ENCODE measurements at regions not wholly inside any gene's neighbourhood (a gene's known extent, or its start where the extent isn't known, plus 50 kb on each side); places are given as distances from the start of the nearest gene placed in this dataset.
"Not testable (repeated sequence)": the region's sequence is repeated elsewhere in the genome, so short reads cannot be mapped to it uniquely, and the experiment has no call there.

DNA sequence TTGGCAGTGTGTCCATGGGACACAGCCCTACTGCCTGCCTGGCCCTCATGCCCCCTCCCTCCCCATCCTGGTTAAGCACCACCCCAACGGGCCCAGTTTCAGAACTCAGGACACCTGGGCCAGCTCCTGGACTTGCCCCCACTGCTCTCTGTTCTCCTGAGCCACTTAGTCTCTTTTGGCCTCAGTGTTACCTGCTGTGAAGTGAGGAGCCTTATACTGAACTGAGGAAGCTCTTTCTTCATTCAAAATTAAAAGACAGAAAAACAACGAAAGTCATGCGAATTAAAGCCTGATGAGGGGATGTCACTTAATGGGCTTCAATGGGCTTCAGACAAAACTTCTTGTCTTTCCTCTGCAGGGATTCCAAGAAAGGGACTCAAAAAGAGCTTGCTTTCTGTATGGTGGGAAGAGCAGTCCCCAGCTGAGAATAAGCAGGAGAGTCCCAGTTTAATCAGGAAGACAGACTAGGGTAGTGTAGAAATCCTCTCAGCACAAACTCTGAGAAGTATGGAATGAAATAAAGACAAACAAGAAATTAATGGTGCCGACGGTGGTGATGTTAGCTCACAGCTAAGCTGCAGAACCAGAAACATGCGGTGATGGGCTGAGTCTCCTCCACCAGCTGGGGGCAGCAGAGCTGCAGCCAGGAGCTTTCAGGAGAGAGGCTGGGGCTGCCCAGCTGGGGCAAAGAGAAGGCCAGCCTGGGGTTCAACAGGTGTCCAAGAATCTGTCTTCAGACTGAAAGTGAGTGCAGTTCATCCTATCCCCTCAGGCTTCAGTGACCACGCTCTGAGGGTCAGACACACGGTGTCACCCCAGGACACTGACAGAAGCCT lies 101.0 kb downstream of the GGTLC2 start:
- peak in 1 of 2 donors; percentile 53 for ATAC-seq

DNA sequence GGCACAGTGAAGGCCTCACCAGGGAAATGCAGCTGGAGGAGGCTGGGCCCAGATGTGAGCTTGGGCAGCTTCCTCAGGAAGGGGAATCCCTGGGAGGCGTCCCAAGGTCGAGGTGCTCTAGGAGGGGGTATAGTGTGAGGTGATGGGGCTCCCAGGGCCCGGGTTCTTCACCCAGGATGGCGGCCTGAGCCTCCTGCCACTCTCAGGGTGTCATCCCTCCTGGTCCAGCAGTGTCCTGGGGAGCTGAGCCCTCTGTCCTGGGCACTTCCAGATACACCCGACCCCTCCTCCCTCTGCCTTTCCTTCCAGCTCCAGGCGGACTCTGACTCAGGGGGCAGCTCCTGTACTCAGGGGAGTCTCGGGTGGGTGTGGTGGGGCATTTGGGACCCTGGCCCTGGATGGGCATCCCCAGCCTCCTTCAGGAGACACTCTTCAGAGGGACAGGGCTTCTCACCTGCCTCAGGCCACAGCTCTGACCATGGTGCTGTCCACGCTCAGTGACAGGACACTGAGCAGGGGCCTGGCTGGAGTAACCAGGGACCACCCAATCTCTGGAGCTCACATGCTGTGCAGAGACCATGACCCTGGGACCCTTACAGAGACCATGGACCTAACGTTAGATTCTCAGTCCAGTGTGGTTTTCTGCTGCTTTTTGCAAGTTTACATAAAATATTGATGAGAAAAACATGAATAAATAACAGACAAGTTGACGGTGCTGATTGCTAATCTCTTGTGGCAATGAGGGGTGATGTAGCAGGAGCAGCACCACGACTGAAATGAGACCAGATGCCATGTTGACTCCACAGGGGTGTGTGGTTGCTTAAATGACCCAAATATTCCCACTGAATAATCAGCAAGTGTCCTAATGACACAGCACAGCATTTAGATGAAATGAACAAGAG lies 101.9 kb downstream of the GGTLC2 start:
- no peak for ATAC-seq

DNA sequence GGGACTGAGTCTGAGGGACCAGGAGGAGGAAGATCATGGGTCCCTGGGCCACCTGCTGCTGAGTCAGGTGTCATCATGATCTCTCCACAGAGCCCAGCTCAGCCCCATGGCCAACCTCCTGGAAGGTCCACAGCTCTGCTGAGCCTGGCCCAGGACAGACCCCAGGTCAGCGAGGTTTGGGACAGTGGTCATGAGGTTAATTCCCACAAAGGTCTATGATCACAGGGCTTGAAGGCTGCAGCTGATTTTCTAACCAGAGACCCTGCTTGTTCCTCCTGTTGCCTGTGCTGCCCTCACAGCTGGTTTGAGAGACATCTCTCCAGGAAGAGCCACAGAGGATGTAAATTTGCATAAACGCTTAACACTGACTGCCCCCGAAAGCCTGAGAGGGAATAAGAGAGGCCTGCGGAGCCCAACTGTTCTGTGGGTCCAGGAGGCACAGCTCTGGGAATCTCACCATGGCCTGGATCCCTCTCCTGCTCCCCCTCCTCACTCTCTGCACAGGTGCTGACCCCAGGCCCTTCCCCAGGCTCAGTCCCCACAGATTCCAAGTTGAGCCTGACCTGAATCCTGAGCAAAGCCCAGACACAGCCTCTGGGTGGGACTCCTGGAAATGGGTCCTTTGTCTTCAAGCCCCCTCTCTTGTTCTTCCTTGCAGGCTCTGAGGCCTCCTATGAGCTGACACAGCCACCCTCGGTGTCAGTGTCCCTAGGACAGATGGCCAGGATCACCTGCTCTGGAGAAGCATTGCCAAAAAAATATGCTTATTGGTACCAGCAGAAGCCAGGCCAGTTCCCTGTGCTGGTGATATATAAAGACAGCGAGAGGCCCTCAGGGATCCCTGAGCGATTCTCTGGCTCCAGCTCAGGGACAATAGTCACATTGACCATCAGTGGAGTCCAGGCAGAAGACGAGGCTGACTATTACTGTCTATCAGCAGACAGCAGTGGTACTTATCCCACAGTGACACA lies 102.8 kb downstream of the GGTLC2 start:
- ATAC-seq = no peak

DNA sequence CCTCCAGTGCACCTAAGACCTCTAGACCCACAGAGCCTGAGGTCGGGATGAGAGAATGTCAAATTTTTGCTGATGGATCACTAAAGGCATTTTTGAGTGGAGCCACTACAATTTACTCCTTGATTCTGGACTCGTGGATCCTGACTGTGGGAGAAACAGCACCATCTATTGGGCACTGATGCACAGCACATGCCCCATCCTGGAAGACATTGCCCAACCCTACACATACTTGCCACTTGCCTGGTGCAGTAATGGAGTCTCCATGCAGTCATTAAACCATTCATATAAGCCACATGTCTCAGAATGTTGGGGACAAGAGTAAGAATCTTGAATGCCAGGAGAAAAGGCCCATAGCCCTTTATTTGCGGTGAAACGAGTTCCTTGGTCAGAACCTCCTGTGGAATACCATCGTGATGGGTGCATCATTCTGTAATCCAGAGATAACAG lies 103.9 kb downstream of the GGTLC2 start:
- peak; percentile 53 to 58 for ATAC-seq

DNA sequence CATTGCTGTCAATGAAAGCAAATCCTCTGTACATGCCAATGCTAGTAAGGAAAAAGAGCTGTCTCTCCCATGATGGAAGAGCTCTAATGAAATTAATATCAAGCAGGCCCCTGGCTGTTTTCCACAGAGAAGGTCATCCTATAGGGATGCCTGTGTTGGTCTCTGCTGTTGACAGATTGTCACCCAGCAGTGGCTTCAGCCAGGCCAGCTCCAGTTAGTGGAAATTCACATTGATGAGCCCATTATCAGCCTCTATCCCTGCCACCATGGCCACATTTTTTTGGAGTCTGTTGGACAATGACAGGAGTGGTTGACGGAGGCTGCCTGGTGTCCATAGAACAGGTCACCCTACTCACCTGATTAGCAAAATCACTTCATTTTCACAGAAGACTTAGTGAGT lies 104.3 kb downstream of the GGTLC2 start:
- ATAC-seq = no peak

DNA sequence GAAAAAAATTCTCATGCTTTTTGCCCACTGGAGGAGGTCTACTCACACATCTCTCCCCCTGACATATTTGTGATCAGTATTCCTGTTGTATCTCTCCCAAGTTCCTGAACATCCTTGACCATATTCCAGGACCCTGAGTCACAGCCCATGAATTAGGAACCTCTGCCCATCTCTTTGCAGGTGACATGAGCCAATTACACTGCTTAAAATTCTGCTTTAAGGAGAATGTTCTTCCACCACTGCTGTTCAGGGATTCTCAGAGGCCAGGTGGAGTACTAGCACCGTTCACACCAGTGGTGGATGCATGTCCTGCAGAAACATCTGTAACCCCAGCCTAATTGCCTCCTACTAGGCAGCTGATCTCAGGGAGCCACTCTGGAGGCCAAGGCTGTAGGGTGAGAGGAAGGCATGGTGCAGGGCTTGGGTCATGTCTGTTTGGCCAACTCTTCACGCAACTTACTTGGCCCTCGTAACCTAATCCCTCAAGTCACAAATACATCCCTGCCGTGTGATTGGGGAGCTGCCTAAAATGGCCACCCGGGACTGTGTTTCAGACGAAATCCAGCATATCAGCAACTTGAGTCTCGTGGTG lies 104.8 kb downstream of the GGTLC2 start:
- ATAC-seq = no peak

DNA sequence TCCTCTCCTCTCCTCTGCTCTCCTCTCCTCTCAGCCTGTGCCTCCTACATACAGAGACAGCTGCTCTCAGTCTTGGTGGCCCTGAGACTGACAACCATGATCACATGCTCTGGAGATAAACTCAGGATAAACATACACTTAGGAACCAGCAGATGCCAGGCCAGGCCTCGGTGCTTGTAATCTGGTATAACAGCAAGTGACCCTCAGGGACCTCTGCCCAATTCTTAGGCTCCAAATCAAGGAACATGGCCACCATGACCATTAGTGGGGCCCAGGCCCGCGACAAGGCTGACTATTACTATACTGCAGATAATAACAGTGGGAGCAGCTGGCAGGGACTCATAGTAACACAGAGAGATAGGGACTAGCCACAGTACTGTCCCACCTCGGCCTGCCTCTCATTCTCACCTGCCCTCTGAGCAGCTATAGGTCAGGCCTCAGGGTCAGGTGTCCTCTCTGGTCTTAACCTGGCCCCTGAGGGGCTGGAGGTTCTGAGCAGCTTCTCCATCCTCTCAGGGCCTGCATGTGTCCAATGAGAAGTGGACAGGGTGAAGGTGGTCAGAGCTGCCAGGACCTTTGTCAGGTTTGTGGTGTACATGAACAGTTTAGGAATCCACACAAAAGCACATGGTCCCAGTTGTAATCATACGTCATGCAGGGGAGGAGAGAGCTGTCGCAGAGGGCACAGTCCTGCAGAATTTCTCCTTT lies 106.1 kb downstream of the GGTLC2 start:
- no peak for ATAC-seq

DNA sequence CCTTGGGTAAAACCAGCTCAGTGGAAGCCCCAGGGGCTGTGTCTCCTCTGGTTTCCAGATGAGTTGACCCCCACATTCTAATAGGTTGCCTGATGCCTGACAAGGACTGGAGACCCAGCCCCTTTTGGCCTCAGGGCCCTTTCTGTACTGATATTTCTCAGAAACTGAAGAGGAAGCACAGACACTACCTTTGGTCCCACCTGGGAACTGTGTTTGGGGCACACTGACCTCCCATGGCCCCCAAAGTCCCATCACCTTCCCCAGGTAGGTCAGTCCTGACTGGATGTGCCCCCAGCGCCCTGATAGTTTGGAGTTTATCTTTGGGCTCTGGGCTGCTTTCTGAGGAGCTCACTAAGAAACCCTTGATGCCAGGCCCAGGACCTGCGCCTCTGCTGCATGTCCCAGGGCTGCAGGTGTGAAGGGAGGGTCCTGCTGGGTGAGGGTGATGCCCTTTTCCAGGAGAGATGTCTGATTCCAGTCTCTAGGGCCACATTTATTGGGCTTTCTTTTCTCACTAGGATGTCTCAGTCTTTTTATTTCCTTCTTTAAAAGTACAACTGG lies 106.7 kb downstream of the GGTLC2 start:
- ATAC-seq = no peak

DNA sequence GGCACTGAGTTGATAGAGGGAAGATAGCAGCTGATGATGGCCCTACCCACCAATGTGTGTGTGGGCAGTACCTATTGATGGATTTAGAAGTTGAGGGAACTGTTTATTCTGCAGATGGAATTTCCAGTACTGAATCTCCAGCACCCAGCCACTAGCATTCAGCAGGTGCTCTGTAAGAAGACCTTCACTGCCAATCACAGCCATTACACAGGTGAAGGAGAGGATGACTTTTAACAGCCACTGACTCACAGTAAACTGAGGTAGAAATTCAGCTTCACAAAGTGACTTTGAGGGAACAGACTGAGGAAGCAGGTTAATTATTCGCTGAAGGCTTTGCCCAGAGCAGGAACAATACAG lies 107.8 kb downstream of the GGTLC2 start:
- ATAC-seq = no peak

DNA sequence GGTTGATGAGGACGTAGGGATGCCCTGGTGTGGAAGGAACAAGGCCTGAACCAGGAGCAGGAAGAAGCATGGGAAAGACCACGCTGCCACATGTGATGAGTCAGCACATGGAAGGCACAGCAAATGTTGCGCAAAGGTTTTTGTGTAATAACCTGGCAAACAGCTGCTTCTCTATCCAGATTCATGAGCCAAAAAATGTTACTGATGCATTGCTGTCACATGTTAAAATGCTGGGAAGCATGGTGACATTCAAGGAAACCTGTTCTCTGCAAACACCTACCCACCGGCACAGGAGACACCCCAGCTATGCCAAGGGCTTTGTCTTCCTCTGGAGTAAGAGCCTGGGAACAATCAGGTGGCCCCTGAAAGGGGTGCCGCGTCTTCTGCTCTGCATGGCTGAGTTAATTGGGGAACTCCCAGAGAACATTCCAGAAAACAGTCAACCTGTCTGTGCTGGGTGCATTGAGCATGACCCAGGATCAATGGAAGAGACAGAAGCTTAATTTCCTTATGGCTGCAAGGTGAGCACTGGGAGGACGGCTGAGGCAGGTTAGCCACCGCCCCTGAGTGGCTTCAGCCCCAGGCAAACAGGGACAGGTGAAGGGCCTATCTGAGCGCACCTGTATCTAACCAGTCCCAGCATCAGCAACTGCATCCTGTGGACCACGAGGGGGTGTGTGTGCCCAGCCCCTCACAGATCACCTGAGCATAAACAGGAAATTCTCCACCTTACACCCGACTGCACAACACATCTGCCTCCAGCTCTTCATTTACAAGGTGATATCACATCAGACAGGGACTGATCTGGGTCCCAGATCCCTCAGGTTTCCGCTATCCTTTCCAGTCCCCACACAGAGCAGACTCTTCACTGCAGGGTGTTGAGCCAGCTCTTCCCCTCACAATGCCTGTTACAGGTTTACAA lies 108.4 kb downstream of the GGTLC2 start:
- ATAC-seq = peak in 1 of 2 donors; percentile 25

DNA sequence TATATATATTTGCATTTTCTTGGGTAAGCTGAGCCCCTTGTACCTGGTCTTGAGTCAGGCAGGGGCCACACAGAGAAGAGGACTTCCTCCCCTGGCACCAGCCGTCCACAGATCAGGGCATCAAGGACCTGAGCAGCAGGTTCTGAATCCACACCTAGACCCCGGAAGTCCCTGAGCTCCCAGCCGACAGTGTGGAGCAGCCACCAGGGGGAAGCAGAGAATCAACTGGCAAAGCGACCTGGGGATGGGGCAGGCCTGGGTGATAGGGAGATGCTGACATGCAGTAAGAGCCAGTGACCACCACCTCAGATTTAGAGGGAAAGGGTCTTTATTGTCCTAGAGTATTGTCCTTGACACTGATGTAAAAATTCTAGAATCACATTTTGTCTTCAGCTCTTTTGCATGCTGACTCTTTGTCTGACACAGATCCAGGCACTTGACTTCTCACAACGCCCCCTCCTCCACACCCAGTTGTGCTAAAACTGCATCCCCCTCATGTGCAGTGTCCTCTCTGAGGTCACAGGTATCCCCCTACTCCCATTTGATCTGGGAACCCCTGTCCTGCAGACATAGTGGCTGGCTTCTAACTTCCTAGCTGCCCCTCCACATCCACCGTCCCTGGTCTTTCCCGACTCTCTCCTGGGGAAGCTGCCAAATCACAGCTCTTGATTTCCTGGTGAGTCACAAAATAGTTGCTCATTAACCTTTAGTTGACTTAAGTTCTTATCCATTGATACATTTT lies 109.3 kb downstream of the GGTLC2 start:
- ATAC-seq = peak; percentile 95 to 96

DNA sequence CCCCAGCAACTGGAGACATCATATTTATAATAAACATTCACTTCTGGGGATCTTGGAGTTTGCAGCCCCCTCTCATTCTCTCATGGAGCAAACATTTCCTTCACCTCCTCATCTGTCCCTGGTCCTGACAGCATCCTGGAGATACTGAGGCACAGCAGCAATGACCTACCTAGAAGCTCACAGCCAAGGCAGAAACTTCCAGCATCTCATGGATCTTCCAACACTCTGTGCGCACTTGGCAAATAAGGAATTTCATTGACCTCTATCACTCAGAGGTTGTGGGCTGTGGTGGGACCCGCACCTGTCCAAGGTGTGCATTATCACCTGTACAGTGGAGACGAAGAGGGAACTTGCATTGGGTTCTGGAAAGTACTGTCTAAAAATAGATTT lies 109.8 kb downstream of the GGTLC2 start:
- ATAC-seq = no peak

DNA sequence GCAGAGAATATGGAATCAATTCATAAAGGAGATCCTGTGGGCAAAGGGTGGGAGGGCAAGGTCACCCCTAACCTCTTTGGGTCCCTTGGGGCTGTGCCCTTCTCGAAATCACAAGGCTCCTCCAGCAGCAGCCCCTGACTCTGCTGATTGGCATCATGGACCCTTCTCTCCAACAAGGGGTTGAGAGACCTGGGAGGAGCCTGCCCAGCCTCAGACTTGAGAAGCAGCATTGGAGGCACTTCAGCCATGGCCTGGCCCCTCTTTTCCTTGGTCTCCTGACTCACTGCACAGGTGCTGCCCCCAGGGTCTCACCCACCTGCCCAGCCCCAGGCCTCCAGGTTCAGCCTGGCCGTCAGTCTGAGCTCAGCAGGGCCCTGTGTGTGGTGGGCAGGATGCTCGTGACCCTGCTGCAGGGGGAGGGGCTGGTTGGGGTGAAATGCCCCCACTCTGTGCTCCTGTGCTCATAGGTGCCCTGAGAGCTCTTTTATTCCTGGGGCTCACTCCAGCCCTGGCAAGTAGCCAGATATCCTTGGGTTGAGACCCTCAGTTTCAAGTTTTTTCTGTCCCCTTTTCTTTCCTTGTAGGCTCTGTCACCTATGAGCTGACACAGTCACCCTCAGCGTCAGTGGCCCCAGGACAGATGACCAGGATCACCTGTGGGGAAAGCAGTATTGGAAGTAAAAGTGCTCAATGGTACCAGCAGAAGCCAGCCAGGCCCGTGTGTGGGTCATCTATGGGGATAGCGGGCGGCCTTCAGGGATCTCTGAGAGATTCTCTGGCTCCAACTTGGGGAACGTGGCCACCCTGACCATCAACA lies 110.8 kb downstream of the GGTLC2 start:
- no peak for ATAC-seq

DNA sequence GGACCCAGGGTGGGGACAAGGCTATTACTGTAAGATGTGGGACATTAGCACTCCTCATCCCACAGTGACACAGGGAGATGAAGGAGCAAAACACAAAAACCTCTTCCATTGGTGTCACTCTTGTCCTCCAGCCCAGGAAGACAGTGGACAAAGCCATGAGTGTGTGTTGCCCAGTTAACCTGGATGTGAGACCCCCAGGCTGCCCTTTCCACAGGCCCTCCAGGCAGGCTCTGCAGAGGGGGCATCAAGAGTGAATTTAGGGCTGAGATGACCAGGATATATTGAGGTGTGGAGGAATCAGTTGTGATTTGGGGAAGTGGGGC lies 111.3 kb downstream of the GGTLC2 start:
- ATAC-seq = no peak

DNA sequence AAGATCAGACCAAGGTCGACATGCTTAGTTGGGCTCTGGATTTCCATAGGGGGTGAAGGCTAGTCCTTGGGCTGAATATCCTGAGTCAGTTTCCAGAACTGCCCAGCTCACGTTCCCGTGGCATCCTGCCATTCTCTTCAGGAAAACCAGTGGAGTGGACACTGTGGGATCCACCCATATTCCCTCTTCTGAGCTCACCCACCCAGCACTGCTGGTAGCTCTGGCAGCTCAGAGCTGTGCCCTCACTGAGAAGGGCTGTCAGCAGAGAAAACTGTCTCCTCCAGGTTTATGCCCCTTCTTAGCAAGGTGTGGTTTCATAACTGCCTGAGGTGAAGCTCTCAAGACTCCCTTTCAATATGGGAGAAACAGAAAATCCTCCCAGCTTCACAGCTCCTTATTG lies 111.7 kb downstream of the GGTLC2 start:
- ATAC-seq = no peak

DNA sequence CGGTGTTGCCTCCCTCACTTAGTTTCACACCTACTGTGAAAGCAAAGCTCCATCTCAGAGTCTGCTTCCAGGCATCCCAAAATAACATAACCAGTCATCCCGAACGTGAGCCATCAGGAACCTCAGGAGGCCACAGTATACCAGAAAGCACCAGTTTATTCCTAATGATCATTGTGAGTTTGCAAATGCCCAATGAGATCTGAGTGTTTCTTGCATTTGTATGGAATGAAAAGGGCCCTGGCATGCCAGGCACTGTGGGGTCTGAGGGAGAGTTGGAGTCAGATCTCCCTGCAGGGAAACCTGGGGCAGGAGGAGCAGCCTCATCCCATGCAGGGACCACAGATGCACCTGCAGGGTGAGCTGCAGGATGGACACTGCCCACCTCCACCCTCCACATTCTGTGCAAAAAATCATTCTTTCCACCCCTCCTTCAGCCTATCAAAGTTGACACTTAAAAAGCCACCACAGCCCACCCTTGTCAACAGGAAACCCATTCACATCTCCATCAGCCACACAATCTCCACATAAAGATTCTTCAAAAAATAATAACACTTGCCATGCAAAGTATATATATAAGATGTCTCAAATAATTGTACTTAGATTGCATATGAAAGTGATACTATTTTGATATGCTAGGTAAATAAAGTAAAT lies 112.3 kb downstream of the GGTLC2 start:
- not testable (repeated sequence) for ATAC-seq

DNA sequence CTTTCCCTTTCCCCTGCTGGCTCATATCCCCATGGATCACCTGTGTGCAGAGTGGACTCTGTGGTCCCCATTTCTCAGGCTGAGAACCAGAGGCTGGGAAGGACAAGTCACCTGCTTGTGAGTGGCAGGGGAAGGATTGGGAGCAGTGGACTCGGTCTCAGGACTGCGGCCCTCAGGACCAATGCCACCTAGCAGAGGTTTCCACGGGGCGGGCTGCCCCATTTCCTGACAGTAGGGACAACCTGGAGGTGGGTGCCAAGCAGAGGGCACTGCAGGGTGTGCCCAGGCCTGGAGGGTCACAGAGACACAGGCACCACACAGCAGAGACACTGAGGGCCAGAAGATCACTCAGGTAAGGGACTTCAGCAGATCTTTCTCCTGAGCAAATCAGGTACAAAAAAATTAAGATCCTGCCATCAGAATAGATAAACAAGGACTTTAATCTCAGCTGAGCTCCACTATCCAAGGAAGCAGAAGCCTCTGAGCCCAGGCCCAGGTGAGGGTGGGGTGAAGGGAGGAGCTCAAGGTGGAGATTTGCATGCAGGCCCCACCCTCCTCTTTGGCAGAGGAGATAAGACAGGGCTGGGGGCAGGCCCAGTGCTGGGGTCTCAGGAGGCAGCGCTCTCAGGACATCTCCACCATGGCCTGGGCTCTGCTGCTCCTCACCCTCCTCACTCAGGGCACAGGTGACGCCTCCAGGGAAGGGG lies 113.8 kb downstream of the GGTLC2 start:
- ATAC-seq = not testable (repeated sequence)

Data from activated CD4-positive, CD25-positive, alpha-beta regulatory T cell treated with anti-CD3 and anti-CD28 coated beads, Interleukin-2, amount 50 U/mL, for 24 hours (primary cell).